ENCODE measurements at regions not wholly inside any gene's neighbourhood (a gene's known extent, or its start where the extent isn't known, plus 50 kb on each side); places are given as distances from the start of the nearest gene placed in this dataset.

DNA sequence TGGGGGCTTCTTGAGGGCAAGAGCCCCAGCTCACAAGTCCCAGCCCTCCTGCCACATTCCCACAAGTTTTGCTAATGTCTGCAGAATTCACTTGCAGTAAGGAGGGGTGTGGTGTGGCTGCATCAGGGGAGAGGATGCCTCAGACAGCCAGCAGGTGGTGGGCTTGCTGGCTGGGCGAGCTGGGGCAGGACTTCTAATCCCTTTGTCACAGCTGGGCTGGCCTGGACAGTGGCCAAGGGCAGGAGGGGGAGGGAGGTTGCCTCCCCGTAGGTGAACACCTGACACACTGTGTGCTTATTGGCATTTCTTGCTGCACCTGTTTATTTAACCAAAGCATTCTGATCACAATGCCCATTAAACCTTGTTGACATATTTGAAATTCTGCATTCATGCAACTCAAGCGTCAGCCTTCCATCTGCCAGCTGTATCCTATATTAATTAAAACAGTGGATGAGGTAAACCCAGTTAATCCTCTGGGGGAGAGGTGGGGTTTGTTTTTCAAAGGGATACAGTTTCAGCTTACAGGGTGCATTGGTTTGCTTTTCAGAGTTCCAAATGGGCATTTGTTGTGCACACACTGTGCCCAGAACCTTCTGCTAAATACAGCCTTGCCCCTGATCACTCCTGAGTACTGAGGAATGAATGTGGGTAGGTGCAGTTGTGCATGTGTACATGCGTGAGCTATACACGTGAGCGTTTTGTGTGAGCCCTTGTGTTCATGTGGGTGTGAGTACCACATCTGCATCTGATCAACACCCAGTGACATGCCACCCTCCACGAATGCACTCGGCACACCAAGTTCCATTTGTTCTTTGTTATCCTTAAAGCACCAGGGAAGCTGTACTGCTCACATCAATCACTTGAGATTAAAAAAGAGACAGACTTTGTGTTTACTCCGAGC lies 268.7 kb downstream of the XXYLT1 start:
- H2AFZ ChIP-seq (ENCODE audit: low read length), result no peak overlapping the region
- H3K27ac ChIP-seq (ENCODE audit: extremely low read length, insufficient read depth, low read length), result no peak overlapping the region
- ATAC-seq, result peak; percentile 96
- BruUV-seq (replicated peaks), result no TSS peak
- peak overlapping the region; percentile 21; the same call in 1 of the 2 replicates for H3K4me2 ChIP-seq (ENCODE audit: low read depth, low read length)
- in situ Hi-C loops (cut with HindIII; ENCODE audit: extremely low pct_ligation_motif_present, low pct_unique_long_range_greater_than_20kb) (loop anchor here (5.0 to 10.0 kb wide), 2 partner anchors 105 to 253 kb away; no protein-coding TSS in a partner anchor), intact Hi-C loops (cut with micrococcal nuclease; ENCODE audit: unreplicated experiment) (loop anchor here (1.0 to 10.0 kb wide), 3 partner anchors 63 to 258 kb away; no protein-coding TSS in a partner anchor)
- H3K27me3 ChIP-seq (ENCODE audit: control insufficient read depth in 1 of 2, insufficient read depth in 2 of 2, low read length in 2 of 2), result peaks cover 0 to 53% of the 10 kb centered on the region in 2 experiments; a peak in 3 of 5 replicates
- no peaks in the 10 kb centered on the region for H3K79me2 ChIP-seq (ENCODE audit: insufficient read depth, low read length)
- peak; percentile 65 for DNase-seq (ENCODE audit: low spot score)
- POLR2A ChIA-PET, result interaction anchor here (0.9 kb wide), 1 partner anchor 320 kb away, joined by 3 read pairs; no protein-coding TSS in a partner anchor
- no peaks in the 10 kb centered on the region for H3K9me3 ChIP-seq (ENCODE audit: low read length)
- H3K36me3 ChIP-seq (replicated peaks in 1 of 2; ENCODE audit: control insufficient read depth in 1 of 2, insufficient read depth in 2 of 2, low read length in 2 of 2), result no peaks in the 10 kb centered on the region
- 22% methylated on average over 9 of the region's 9 CpGs for WGBS (ENCODE audit: low lambda C conversion rate)
- no peaks in the 10 kb centered on the region for H4K20me1 ChIP-seq (ENCODE audit: insufficient read depth, low read length)
- FAIRE-seq, result peak; percentile 49
- H3K4me3 ChIP-seq (replicated peaks in 1 of 3; ENCODE audit: insufficient read depth in 1 of 3, low read depth in 2 of 3, low read length in 3 of 3), result no peak overlapping the region
- CTCF ChIA-PET (ENCODE audit: low intra/inter-chr PET ratio, low total read pairs), result interaction anchor here (1.3 to 1.6 kb wide), 2 partner anchors 104 to 258 kb away, joined by 15 to 19 read pairs; no protein-coding TSS in a partner anchor
- H3K4me1 ChIP-seq (ENCODE audit: insufficient read depth, low read length), result peaks cover 20% of the 10 kb centered on the region
- H3K9ac ChIP-seq (ENCODE audit: insufficient read depth, low read depth, low read length), result no peak overlapping the region
- TF ChIP-seq HOXA9 (CRISPR knock-in tag; IDR thresholded peaks at IDR 0.05; ENCODE audit: borderline replicate concordance) (no peak), XRCC5 (optimal IDR thresholded peaks at IDR 0.05; ENCODE audit: low read length) (peak; percentile 75), JUN (CRISPR knock-in tag; IDR thresholded peaks at IDR 0.05) (no peak), ZNF232 (CRISPR knock-in tag; IDR thresholded peaks at IDR 0.05; ENCODE audit: borderline replicate concordance) (no peak), SOX13 (IDR thresholded peaks at IDR 0.05) (no peak), SOX13 (CRISPR knock-in tag; conservative IDR thresholded peaks at IDR 0.05 in 1 of 2, IDR thresholded peaks at IDR 0.05 in 1 of 2) (peak in 1 of 2 experiments; percentile 74; a peak in 2 of 4 replicates), HES4 (CRISPR knock-in tag; IDR thresholded peaks at IDR 0.05; ENCODE audit: borderline replicate concordance) (no peak), ZHX1 (CRISPR knock-in tag; IDR thresholded peaks at IDR 0.05; ENCODE audit: low read depth) (0 out of 2 replicates have a peak, but pooled peaks have one; percentile 33), ZNF792 (CRISPR knock-in tag; IDR thresholded peaks at IDR 0.05) (0 out of 2 replicates have a peak, but pooled peaks have one; percentile 42), KDM4B (CRISPR knock-in tag; IDR thresholded peaks at IDR 0.05) (0 out of 2 replicates have a peak, but pooled peaks have one; percentile 55), RFX5 (IDR thresholded peaks at IDR 0.05; ENCODE audit: low read depth, low read length) (no peak), TRAFD1 (CRISPR knock-in tag; IDR thresholded peaks at IDR 0.05; ENCODE audit: borderline replicate concordance) (no peak), KLF9 (CRISPR knock-in tag; IDR thresholded peaks at IDR 0.05; ENCODE audit: low read depth) (no peak), HMGA1 (CRISPR knock-in tag; conservative IDR thresholded peaks at IDR 0.05) (no peak)
- TF ChIP-seq, protein P1, sequence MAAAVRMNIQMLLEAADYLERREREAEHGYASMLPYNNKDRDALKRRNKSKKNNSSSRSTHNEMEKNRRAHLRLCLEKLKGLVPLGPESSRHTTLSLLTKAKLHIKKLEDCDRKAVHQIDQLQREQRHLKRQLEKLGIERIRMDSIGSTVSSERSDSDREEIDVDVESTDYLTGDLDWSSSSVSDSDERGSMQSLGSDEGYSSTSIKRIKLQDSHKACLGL (CRISPR knock-in tag; IDR thresholded peaks at IDR 0.05), result no peak
- TF ChIP-seq, protein P2, sequence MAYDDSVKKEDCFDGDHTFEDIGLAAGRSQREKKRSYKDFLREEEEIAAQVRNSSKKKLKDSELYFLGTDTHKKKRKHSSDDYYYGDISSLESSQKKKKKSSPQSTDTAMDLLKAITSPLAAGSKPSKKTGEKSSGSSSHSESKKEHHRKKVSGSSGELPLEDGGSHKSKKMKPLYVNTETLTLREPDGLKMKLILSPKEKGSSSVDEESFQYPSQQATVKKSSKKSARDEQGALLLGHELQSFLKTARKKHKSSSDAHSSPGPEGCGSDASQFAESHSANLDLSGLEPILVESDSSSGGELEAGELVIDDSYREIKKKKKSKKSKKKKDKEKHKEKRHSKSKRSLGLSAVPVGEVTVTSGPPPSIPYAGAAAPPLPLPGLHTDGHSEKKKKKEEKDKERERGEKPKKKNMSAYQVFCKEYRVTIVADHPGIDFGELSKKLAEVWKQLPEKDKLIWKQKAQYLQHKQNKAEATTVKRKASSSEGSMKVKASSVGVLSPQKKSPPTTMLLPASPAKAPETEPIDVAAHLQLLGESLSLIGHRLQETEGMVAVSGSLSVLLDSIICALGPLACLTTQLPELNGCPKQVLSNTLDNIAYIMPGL (CRISPR knock-in tag; IDR thresholded peaks at IDR 0.05; ENCODE audit: borderline replicate concordance in 1 of 2, low read depth in 1 of 2), result peak in 1 of 2 experiments; percentile 82; a peak in 1 of 4 replicates
